KMS-11 (cell line): ENCODE measurements at regions not wholly inside any gene's neighbourhood (a gene's known extent, or its start where the extent isn't known, plus 50 kb on each side); places are given as distances from the start of the nearest gene placed in this dataset.
"Not testable (repeated sequence)": the region's sequence is repeated elsewhere in the genome, so short reads cannot be mapped to it uniquely, and the experiment has no call there.

ENCODE experiments used
- H2AFZ ChIP-seq: fragments of 200-600 bp; sonication (generic); 2 replicates; pipeline ENCODE4 v1.6.1; 2016; ENCODE audit warnings: antibody characterized with exemption, mixed run types, low read depth
- H3K27ac ChIP-seq: fragments of 200-600 bp; sonication (generic); 2 replicates; pipeline ENCODE4 v1.6.1; 2016; ENCODE audit warnings: mild to moderate bottlenecking, mixed run types
- H3K27me3 ChIP-seq: fragments of 200-600 bp; sonication (generic); 2 replicates; pipeline ENCODE4 v1.6.1; 2017; ENCODE audit warnings: mild to moderate bottlenecking, low read depth, mixed run types, moderate library complexity; ENCODE audit not compliant: insufficient read depth
- H3K36me3 ChIP-seq: fragments of 200-600 bp; sonication (generic); 2 replicates; pipeline ENCODE4 v1.6.1; 2017; ENCODE audit warnings: mild to moderate bottlenecking, mixed run types; ENCODE audit not compliant: insufficient read depth
- H3K4me1 ChIP-seq: fragments of 200-600 bp; sonication (generic); 2 replicates; pipeline ENCODE4 v1.6.1; 2016; ENCODE audit warnings: mild to moderate bottlenecking, low read depth, mixed run types; ENCODE audit not compliant: poor library complexity, severe bottlenecking
- H3K4me2 ChIP-seq: fragments of 200-600 bp; sonication (generic); 2 replicates; pipeline ENCODE4 v1.7.0; 2016; ENCODE audit warnings: mild to moderate bottlenecking, mixed run types
- H3K4me3 ChIP-seq: fragments of 200-600 bp; sonication (generic); IDR thresholded peaks from 2 replicates; pipeline ENCODE4 v1.6.1; 2017; ENCODE audit warnings: low read depth, low read length, mixed read lengths; ENCODE audit not compliant: insufficient read depth
- H3K79me2 ChIP-seq: fragments of 200-600 bp; sonication (generic); 2 replicates; pipeline ENCODE4 v1.6.1; 2016; ENCODE audit warnings: low read depth, mixed run types; ENCODE audit not compliant: insufficient read depth
- H3K9ac ChIP-seq: fragments of 200-600 bp; sonication (generic); 2 replicates; pipeline ENCODE4 v1.6.1; 2016; ENCODE audit warnings: mild to moderate bottlenecking, mixed run types
- H4K20me1 ChIP-seq: fragments of 200-600 bp; sonication (generic); 2 replicates; pipeline ENCODE4 v1.6.1; 2016; ENCODE audit warnings: mild to moderate bottlenecking, mixed run types; ENCODE audit not compliant: insufficient read depth
- CTCF ChIP-seq: fragments of 200-600 bp; sonication (generic); conservative IDR thresholded peaks from 2 replicates; pipeline ENCODE4 v1.6.1; 2017; ENCODE audit warnings: low read depth, mild to moderate bottlenecking, antibody characterized with exemption, low read length, moderate library complexity, mixed read lengths

GRCh38 chr6:15171026-15171425 is 74.8 kb upstream of the JARID2 start:
- Histone ChIP-seq H3K27ac (no peak overlapping the region), H3K4me2 (no peak overlapping the region), H3K27me3 (no peaks in the 10 kb centered on the region), H3K9ac (no peak overlapping the region), H3K79me2 (no peaks in the 10 kb centered on the region), H3K36me3 (no peaks in the 10 kb centered on the region), H4K20me1 (no peaks in the 10 kb centered on the region), H3K4me1 (no peaks in the 10 kb centered on the region), H3K4me3 (no peak overlapping the region), H2AFZ (no peak overlapping the region)
- no peak for TF ChIP-seq CTCF

- no peak for TF ChIP-seq CTCF
- Histone ChIP-seq H3K4me1 (no peaks in the 10 kb centered on the region), H3K79me2 (no peaks in the 10 kb centered on the region), H3K36me3 (no peaks in the 10 kb centered on the region), H3K27ac (no peak overlapping the region), H3K9ac (no peak overlapping the region), H3K4me3 (no peak overlapping the region), H4K20me1 (no peaks in the 10 kb centered on the region), H3K4me2 (no peak overlapping the region), H2AFZ (no peak overlapping the region), H3K27me3 (no peaks in the 10 kb centered on the region)
Measured at GRCh38 chr6:15176816-15177370, 69.0 kb upstream of the JARID2 start.

- Histone ChIP-seq H3K79me2 (no peaks in the 10 kb centered on the region), H3K4me1 (no peaks in the 10 kb centered on the region), H3K4me2 (no peak overlapping the region), H3K27me3 (no peaks in the 10 kb centered on the region), H3K9ac (no peak overlapping the region), H3K4me3 (no peak overlapping the region), H3K27ac (no peak overlapping the region), H3K36me3 (no peaks in the 10 kb centered on the region), H2AFZ (no peak overlapping the region), H4K20me1 (no peaks in the 10 kb centered on the region)
- TF ChIP-seq CTCF = no peak
Measured at GRCh38 chr6:15183979-15184378, 61.9 kb upstream of the JARID2 start.

- no peak for TF ChIP-seq CTCF
- Histone ChIP-seq H3K36me3 (no peaks in the 10 kb centered on the region), H3K9ac (no peak overlapping the region), H3K27ac (no peak overlapping the region), H3K27me3 (no peaks in the 10 kb centered on the region), H4K20me1 (no peaks in the 10 kb centered on the region), H3K4me1 (no peaks in the 10 kb centered on the region), H3K79me2 (no peaks in the 10 kb centered on the region), H3K4me2 (no peak overlapping the region), H2AFZ (no peak overlapping the region), H3K4me3 (no peak overlapping the region)
Measured at GRCh38 chr6:15184441-15184861, 61.4 kb upstream of the JARID2 start.

- H4K20me1 ChIP-seq, H3K4me2 ChIP-seq, H2AFZ ChIP-seq, H3K79me2 ChIP-seq, H3K27ac ChIP-seq, H3K4me3 ChIP-seq, H3K4me1 ChIP-seq, H3K36me3 ChIP-seq, H3K27me3 ChIP-seq, H3K9ac ChIP-seq: not testable (repeated sequence)
Measured at GRCh38 chr6:15185111-15185510, 60.8 kb upstream of the JARID2 start.

GRCh38 chr6:15193451-15193850 is 52.4 kb upstream of the JARID2 start:
- H3K27me3 ChIP-seq, H3K27ac ChIP-seq, H2AFZ ChIP-seq, H3K4me2 ChIP-seq, H3K36me3 ChIP-seq, H3K4me1 ChIP-seq, H3K79me2 ChIP-seq, H4K20me1 ChIP-seq, H3K4me3 ChIP-seq, H3K9ac ChIP-seq: not testable (repeated sequence)
